GM21360 (cell line): ENCODE measurements at regions not wholly inside any gene's neighbourhood (a gene's known extent, or its start where the extent isn't known, plus 50 kb on each side); places are given as distances from the start of the nearest gene placed in this dataset.

ENCODE experiments used
- ATAC-seq: cut with Tn5 transposase; IDR thresholded peaks from one replicate; pipeline ENCODE4 v1.9.1; 2021; ENCODE audit warnings: mild to moderate bottlenecking, moderate library complexity; ENCODE audit not compliant: unreplicated experiment

DNA sequence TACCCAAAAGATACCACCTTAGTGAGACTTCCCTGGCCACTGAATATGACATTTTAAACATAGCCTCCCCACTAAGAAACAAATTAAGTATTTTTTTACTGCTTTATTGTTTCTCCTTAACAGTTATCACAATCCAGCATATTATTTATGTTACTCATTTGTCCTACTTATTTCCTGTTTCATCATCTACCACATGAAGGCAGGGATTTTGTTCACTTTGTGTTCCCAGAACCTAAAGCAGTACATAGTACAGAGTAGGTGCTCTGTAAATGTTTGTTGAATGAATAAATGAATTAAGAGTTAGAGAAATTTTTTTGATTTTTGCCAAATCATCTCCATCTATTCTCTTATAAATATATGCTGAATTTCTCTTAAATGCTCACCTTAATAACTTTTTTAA, 318.4 kb upstream of the GIMD1 start:
- ATAC-seq = no peak

DNA sequence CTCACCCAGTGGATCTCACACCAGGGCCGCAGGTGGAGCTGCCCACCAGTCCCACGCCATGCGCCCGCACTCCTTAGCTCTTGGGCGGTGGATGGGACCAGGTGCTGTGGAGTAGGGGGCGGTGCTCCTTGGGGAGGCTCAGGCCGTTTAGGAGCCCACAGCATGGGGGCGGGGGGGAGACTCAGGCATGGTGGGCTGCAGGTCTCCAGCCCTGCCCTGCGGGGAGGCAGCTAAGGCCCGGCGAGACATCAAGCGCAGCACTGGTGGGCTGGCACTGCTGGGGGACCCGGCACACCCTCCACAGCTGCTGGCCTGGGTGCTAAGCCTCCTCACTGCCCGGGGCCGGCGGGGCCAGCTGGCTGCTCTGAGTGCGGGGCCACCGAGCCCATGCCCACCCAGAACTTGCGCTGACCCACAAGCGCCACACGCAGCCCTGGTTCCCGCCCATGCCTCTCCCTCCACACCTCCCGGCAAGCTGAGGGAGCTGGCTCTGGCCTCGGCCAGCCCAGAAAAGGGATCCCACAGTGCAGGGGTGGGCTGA, 312.9 kb upstream of the GIMD1 start:
- ATAC-seq = no peak

DNA sequence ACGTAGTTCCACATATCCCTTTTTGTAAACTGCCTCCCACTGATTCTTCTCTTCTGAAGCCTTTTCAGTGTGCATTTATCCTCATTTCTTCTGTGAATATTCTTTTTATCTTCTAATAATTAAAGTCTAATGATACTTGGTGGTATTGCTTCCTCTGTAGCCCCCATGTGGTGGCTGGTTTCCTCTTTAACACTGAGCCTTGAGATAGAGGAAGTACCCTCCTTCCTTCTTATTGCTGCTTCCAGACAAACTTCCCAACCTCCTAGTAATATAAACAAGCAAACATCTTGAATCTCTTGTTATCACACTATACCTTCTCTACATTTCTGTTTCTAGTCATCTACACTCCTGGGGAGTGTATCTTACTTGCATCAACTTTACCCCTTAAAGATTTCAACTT, 310.5 kb upstream of the GIMD1 start:
- ATAC-seq = no peak

DNA sequence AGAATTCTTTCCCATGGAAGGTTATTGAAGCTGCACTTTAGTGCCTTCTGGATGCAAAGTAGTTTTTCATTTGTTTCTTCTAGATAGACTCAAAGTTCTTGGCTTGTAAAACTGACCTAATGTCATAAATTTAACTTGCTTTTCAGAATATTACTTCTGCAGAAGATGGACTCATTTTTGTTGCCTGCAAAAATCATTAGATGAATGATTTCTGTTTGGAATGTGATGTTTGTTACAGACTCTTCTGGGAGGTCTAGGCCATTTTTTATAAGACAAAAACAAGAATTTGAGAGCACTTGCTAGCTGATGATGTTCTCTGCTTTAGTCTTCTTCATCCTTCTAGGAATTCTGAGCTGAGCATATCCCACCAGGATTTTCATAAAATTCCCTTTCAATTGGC, 308.6 kb upstream of the GIMD1 start:
- no peak for ATAC-seq

DNA sequence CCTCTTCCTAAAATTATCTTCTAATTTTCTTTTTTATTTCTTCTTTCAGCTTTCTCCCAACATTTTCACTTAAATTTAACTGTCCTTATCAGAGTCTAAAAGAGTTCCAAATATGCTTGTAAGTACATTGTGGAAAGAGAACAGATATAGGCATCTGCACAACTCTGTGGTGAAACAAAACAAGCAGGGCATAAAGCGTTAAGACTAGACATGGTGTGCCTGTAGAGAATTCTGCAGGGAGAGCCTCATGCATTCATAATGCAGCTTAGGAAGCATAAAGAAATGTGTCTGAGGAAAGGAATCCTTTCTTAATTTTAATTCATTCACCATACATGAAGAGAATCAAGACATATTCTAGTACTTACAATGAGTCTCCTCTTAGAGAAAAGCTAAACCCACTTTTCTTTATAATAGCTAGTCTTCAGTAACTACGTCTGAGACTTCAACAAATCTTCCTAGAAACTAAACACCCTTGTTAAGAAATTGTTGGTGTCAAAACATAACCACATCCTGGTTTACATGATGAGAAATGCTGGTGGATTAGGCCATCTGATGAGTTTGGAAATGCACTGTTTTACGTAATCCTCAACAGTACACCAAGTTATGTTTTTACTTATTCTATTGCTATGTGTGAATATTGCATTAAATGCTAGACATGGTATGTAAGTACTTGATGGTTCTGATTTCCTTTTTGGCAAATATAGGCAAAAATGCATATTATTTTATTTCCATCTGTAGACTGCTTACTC, 307.8 kb upstream of the GIMD1 start:
- no peak for ATAC-seq

- ATAC-seq = no peak
These were observed 303.1 kb upstream of the GIMD1 start for GRCh38 chr4:106671716-106672115.

DNA sequence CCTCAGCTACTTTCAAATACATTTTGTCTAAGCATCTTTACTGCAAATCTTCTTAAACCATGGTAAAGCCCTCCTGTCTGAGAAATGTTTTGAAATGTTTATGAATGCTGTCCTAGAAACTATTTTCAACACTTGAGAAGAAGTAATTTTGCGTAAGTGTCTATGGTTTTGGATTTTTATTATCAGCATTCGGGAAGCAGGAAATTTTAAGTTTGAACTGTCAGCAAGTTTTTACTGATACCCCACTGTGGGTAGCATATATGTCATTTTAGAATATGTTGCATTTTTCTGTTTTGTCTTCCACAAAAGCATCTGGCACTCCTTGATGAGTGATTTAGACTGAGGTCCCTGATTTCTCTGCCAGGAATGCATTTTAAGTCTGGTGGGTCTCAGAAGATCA, 302.4 kb upstream of the GIMD1 start:
- no peak for ATAC-seq

- no peak for ATAC-seq
These were observed 290.8 kb upstream of the GIMD1 start for GRCh38 chr4:106659371-106659770.

GRCh38 chr4:106652095-106652494, 283.5 kb upstream of the GIMD1 start:
- ATAC-seq = no peak

DNA sequence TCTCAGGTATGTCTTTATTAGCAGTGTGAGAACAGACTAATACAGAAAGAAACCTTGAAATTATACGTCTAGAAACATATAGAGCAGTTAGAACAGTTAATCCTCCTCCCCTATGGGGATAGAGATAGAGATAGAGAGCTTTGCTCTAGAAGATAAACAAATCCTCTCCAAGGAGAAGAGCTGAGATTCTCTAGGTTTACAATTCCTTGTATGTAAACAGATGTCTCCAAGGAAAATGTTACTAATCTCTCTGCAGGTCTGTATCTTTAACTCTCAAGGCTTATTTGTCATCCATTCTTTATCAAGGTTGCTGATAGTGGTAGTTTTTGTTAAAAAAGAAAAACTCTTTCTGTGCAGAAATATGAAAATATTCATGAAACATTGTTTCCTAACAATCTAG, 282.1 kb upstream of the GIMD1 start:
- no peak for ATAC-seq

DNA sequence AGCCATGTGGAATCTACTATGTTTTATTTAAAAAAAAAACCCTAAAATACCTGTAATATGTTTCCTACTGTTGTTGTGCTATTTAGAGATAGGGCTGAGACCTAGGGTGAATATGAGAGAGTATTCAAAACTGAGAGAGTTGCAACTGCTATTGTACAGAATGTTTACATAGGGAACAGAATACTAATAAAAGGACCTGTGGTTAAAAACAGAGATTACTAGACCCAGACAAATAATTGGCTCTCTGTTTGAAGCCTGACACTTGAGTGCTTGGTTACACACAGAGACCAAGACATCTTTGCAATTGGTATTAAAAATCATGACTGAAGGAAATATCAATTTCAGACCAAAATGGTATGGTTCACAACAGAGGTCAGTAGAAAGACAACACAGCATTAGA, 278.9 kb upstream of the GIMD1 start:
- ATAC-seq = no peak

GRCh38 chr4:106629268-106629625, 260.7 kb upstream of the GIMD1 start:
- ATAC-seq = no peak

GRCh38 chr4:106628586-106629267, 260.1 kb upstream of the GIMD1 start:
- no peak for ATAC-seq

- ATAC-seq = no peak
These were observed 258.5 kb upstream of the GIMD1 start for GRCh38 chr4:106627051-106627450.

DNA sequence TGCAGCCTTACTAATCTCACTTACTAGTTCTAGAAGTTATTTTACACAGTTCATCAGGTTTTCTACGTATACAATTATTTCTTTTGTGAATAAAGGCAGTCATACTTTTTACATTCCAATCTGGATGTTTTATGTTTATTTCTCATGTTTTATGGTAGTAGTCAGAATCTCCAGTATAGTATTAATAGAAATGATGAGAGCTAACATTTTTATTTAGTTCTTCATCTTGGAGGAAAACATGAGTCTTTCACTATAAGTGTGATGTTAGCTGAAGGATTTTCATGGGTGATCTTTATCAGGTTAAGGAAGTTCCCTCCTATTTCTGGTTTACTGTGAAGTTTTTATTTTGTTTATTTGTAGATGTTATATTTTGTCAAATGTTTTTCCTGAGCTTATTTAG, 256.1 kb upstream of the GIMD1 start:
- no peak for ATAC-seq

- ATAC-seq = no peak
These were observed 250.4 kb upstream of the GIMD1 start for GRCh38 chr4:106618956-106619355.

DNA sequence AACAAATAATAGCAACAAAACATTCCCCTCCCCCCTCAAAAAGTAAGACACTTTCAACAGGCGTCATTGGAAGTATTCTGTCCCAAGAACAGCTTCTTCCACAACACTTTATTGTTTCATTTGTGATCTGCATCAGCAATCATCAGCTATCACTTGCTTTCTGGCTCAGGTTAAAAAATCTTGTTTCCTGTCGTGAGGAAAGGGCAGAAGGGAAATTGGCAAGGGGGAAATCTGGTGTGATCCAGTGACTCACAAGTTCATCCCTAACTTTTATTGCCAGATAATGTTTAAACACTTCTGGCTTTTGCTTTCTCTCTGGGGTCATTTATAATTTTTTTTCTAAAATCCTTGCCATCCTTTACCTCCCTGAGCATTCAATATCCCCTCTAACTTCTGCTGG, 247.4 kb upstream of the GIMD1 start:
- no peak for ATAC-seq

- no peak for ATAC-seq
These were observed 246.9 kb upstream of the GIMD1 start for GRCh38 chr4:106615410-106615945.

DNA sequence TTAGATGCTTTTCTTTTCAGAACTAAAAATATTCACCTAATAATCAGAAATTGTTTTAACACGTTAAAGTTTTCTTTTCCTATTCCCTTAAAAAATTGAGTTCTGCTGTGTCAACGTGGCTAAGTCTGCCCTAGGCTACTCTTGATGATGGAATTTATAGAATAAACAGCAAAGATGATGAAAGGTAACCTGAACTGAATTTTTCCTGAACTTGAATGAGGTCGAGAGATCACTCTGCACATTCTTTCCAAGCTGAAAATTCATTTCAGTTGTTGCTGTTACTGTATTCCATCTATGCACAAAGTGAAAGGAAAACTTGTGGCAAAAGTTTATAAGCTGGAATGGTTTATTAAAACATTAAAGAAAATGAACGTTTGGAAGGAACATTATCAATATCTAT, 245.9 kb upstream of the GIMD1 start:
- ATAC-seq = no peak

- ATAC-seq = no peak
These were observed 241.3 kb upstream of the GIMD1 start for GRCh38 chr4:106609917-106610316.

DNA sequence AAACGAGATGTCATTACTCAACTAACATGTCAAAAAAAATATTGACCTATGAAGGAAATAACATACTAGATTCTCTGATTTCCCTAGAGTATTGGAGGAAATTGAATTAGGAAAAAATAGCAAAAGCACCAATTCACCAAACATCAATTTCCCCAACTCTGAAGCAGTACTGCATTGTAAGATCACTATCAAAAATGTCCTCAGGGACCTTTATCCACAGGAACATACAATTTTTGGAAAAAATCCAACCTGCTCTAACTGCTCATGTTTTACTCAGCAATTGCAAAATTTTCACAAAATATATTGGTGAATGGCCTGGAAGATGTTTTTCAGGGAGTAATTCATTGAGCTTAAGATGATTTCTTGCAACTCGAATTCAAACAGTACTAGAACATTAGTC, 239.0 kb upstream of the GIMD1 start:
- no peak for ATAC-seq

GRCh38 chr4:106604319-106605051, 235.9 kb upstream of the GIMD1 start:
- ATAC-seq = no peak
